Stimulated activated CD4-positive, alpha-beta T cell treated with anti-CD3 and anti-CD28 coated beads, TNF-alpha, amount 100 ng/mL, for 4 hours (primary cell): ENCODE measurements at regions not wholly inside any gene's neighbourhood (a gene's known extent, or its start where the extent isn't known, plus 50 kb on each side); places are given as distances from the start of the nearest gene placed in this dataset.

Source experiments
- DNase-seq, 3 experiments: peaks; one replicate each; pipeline ENCODE4 v3.0.0-alpha.2; 2020; ENCODE audit warnings: low read depth in 3 of 3

DNA sequence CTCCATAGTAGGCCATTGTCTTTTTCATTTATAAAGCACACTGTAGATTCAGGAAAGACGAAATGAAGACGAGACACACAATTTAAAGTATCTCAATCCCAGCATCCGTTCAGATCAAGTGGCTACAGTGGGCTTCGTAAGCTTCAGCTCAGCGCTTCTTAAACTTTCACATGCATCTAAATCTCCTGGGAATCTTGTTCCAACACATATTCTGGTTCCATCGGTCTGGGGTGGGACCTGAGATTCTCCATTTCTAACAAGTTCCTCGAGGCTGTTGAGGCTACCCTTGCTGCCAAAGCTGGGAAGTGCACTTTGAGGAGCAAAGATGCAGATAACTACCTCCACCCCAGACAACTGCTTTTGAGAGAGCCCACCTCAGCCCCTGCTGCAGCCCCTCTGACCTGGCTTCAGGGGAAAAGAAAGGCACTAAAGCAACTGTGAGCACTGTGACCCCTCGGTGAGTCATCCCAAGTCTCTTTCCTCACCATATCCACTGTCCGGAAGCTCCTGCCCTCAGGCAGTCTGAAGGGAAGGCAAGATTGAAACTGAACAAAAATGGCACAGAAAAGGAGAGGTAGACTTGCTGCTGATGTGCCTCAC lies 201.1 kb upstream of the FBXO11 start:
- no peak for DNase-seq

DNA sequence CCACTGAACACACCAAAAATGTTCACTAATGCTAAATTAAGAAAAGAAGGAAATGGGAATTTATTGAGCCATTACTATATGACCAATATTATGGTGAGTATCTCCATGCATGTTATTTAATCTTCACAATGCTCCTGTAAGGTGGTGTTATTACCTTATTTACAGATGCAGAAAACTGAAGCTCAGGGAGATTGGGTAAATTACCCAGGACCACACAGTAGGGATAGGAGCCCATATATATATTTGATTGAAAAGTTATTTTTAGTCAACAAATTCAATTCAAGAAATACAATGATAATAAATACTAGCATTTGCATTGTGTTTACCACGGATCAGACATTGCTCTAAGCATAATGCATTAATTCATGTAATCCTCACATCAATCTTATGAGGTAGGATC lies 202.2 kb upstream of the FBXO11 start:
- no peak for DNase-seq

DNA sequence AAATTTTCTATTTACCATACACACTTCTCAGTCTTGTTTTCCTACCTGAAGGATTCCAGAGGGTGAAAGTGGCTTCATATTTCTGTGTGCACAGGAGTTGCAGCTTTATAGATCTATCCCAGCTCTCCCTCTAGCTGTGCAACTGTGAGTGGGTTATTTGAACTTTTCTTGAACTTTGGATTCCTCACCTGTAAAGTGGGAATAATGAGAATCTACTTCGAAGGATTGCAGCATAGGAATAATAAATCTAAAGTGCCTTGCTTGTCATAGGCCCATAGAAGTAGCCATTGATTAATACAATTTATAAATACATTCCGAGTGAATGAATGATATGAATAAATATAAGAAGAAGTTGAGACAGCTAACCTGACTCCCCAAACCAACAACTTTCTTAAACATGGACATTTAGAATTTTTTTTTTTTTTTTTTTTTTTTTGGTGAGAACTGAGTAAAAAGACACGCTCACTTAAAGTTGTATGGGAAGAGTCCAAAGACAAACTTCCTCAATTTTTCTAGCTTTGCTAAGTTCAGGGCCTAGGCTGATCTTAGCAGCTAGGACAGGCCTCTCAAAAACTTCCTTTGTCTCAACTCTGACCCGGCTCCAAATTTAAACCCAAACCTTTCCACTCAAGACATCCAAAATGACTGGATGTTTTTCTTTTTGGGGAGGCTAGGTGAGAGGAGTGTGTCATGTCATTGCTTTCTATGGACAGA lies 203.3 kb upstream of the FBXO11 start:
- no peak for DNase-seq

DNA sequence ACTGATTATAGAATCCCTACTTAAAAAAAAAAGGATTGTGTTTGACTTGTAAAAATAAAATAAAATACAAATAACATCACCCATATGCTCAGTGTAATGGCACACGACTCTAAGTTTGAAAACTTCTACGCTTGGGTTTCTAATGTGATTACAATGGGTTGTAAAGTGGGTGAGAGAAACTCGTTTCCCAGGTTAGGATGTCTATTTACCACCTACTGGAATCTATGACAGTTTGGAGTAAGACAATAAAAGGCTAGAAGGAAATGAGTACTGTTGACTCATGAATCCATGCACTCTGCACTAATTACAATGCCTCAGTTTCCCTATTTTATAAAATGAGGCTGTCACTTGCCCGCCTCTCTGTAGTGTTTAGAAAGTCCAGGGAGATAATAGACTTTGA lies 204.0 kb upstream of the FOXN2 start:
- DNase-seq = no peak

DNA sequence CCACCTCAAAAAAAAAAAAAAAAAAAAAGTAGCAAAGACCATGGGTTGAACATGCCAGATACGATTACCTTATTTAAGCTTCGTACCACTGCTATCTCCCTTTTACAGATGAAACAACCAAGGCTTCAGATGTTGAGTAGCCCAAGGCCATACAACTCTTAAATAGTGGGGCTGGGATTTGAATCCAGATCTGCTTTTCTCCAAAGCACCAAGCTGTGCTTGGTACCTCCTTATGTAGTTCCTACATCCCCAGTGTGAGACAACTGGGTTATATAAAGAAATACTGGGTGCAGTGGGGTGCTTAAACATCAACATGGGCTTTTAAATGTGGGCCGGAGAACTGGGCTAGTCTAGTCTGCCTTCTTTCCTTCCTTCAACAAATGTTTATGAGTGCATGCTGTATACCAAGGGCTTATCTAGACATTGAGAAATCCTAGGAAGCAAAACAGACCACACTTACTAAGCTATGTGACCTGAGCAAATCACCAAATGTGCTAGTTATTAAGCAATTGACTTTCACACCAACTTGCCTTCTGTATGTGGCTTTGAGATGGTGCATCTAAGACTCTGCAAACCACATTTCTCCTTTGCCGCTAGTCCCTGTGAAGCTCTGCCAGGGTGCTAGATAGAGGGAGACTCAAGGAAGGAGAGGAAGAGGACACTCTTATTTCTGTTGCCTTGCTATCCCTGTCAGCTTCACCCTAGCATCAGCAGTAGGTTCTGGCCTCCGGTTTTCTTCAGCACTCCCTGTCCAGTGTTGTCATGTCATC lies 201.4 kb upstream of the FOXN2 start:
- DNase-seq = no peak

DNA sequence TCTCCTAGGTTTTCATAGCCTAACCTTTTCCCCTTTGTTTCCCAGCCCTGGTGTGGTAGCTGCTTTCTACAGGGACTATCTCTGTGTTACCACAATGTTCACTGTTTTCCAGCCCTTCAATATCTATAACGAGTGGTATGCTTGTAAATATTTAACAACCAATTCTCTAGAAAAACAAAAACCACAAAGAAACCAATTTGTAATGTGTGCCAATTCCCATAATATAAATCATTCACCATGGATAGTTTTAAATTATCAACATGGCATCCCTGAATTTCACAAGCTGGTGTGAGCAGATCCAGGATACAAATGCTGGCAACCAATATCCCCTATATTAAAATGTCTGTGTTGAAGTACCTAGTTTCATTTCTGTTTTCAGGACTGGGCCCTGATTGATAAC lies 200.7 kb upstream of the FOXN2 start:
- DNase-seq = no peak

DNA sequence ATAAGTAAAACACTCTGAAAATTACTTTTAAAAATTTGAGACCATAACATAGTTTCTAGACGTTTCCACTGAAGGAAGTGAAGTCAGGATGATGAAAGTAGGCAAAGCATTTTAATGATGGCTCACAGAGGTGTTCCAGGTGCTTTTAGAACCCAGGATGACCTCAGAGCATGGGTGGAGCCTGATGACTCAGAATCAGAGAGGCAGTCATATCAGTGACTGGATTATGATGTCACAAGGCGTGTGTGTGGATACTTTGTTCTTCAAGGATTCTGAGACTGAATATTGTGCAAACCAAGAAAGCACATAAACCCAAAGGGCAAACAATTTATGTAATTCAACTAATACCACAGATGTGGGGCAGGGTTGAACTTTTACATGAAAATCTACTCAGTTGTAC lies 200.2 kb upstream of the FOXN2 start:
- peak in 2 of 3 experiments; percentile 29 to 53 for DNase-seq

- no peak for DNase-seq
Observed at GRCh38 chr2:48116497-48116896, 198.0 kb upstream of the FOXN2 start.

GRCh38 chr2:48118895-48119294 lies 195.6 kb upstream of the FOXN2 start:
- DNase-seq = no peak

DNA sequence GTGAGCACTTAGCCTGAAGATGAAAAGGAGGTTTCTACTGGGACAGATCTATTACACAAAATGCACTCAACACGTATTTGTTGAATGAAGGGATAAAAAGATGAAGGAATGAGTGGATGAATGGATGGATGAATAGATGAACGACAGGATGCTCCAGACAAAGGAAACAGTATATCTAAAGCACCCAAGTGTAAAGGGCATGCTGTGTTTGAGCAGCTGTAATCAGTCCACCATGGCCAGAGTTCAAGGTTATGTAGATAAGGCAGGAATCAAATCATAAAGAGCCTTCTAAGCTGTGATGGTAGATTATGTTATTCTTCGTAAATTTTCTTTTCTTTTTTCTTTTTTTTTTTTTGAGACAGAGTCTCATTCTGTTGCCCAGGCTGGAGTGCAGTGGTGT lies 194.4 kb upstream of the FOXN2 start:
- DNase-seq = no peak

GRCh38 chr2:48120759-48121242 lies 193.7 kb upstream of the FOXN2 start:
- DNase-seq = no peak

GRCh38 chr2:48122166-48122565 lies 192.3 kb upstream of the FOXN2 start:
- DNase-seq = no peak

- no peak for DNase-seq
Observed at GRCh38 chr2:48124592-48124991, 189.9 kb upstream of the FOXN2 start.

DNA sequence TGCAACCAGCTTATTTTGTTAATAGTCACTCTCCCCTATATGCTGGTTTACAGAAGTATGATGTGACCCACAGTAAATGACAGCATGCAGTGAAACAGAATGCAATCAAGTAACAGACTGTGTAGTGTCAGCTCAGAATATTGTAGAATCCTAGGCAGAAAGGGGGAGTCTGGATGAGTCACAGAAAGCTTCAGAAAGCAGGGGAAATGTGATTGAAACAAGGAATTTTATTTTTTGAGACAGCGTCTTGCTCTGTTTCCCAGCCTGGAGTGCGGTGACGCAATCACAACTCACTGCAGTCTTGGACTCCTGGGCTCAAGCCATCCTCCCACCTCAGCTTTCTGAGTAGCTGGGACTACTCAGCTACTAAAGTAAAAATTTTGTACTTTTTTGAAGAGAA lies 188.3 kb upstream of the FOXN2 start:
- no peak for DNase-seq

GRCh38 chr2:48127612-48128191 lies 186.8 kb upstream of the FOXN2 start:
- DNase-seq = no peak

- no peak for DNase-seq
Observed at GRCh38 chr2:48129293-48129950, 185.1 kb upstream of the FOXN2 start.

DNA sequence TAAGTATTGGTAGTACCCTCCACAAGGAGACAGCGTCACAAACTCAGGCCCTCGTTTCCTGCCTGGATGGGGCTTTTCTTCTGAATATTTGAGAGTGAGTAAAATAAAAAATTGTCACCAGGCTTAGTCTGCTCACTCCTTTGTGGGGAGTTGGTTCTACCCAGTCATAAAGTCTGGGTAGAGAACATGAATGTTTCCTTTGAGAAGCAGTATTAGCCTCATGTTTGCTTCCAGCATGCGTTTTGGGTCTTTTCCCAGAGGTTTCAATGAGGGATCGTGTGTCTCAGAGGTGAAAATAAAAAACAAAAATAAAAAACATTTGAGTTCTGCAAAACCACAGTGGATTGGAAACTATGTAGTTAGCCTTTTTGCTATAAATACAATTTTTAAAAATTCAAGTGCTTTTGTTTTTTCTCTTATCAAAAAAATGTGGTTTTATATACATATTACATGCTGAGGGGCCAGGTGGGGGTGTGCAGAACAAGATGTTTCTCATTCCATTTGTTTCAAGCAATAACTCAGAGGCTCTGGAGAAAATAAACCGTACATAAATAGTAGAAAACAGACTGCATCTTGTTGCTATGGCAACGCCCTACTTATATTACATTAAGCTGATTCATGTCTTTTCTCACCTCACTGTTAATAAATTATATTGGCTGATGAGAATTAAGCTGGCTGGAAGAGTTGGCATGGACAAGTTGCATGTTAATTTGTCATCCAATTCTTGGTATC lies 182.8 kb upstream of the FOXN2 start:
- no peak for DNase-seq

- DNase-seq = no peak
Observed at GRCh38 chr2:48132271-48132625, 182.2 kb upstream of the FOXN2 start.

DNA sequence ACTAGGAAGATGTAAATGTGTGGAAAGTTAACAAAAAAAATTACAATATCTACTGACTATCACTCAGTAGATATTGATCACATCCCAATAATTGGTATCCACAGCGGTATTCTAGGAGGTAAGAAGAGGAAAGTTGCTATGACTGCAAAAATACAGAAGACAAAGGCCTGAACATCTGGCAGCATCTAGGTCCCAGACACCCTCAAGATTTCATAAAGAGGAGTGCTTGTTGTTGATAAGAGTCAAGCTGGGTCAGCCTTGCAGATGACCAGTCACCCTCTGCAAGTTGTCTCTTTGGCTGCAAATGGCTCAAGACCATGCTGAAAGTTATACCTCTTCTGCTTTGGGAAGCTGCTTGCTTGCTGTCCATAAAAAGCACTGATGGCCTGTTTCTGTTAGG lies 179.8 kb upstream of the FOXN2 start:
- DNase-seq = no peak

DNA sequence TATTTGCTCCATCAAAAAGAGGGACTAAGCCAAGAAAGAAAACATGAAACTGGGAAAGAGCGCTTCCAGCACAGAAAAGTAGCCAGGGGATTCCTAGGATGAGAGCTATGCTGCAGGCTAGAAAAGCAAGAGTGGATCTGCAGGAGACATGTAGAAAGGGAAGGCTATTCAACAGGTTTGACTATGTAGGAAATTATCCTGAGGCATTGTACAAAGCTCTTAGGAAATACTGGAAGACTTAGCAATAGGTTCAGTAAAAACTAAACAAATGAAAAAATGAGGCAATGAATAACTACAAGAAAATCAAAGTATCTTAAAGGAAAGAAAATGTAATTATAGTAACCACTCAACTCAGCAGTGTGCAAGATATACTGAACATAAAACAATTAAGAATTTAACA lies 178.7 kb upstream of the FOXN2 start:
- DNase-seq = no peak

GRCh38 chr2:48137829-48138228 lies 176.7 kb upstream of the FOXN2 start:
- no peak for DNase-seq
